GM23338 (cell line): ENCODE measurements at regions not wholly inside any gene's neighbourhood (a gene's known extent, or its start where the extent isn't known, plus 50 kb on each side); places are given as distances from the start of the nearest gene placed in this dataset.

Experiments
- ATAC-seq: fragments of 200-7000 bp; cut with Tn5 transposase; 3 replicates; pipeline ENCODE4 v1.9.1; 2020
- DNase-seq: peaks from one replicate; pipeline ENCODE4 v3.0.0-alpha.2; 2015; ENCODE audit warnings: low spot score
- H2AFZ ChIP-seq: fragments of 200-600 bp; sonication (generic); 2 replicates; pipeline ENCODE4 v1.8.0; 2016; ENCODE audit warnings: antibody characterized with exemption, mild to moderate bottlenecking, moderate library complexity
- H3F3A ChIP-seq: fragments of 200-600 bp; sonication (generic); replicated peaks from 2 replicates; pipeline ENCODE4 v1.8.0; 2017; ENCODE audit warnings: antibody characterized with exemption, mixed run types, low read depth
- H3K27ac ChIP-seq: fragments of 200-600 bp; sonication (generic); 2 replicates; pipeline ENCODE4 v1.6.1; 2016; ENCODE audit warnings: low read depth
- H3K27me3 ChIP-seq: fragments of 200-600 bp; sonication (generic); 2 replicates; pipeline ENCODE4 v1.8.0; 2016; ENCODE audit warnings: mild to moderate bottlenecking, mixed run types, moderate library complexity; ENCODE audit not compliant: insufficient read depth
- H3K36me3 ChIP-seq: fragments of 200-600 bp; sonication (generic); 2 replicates; pipeline ENCODE4 v1.8.0; 2016; ENCODE audit warnings: mild to moderate bottlenecking; ENCODE audit not compliant: insufficient read depth
- H3K4me1 ChIP-seq: fragments of 200-600 bp; sonication (generic); 2 replicates; pipeline ENCODE4 v1.8.0; 2016; ENCODE audit warnings: mild to moderate bottlenecking, moderate library complexity; ENCODE audit not compliant: insufficient read depth
- H3K4me2 ChIP-seq: fragments of 200-600 bp; sonication (generic); 2 replicates; pipeline ENCODE4 v1.7.1; 2017; ENCODE audit warnings: mixed run types
- H3K4me3 ChIP-seq: fragments of 200-600 bp; sonication (generic); 2 replicates; pipeline ENCODE4 v1.6.1; 2016; ENCODE audit warnings: mixed run types
- H3K79me2 ChIP-seq: fragments of 200-600 bp; sonication (generic); replicated peaks from 2 replicates; pipeline ENCODE4 v1.8.0; 2017; ENCODE audit warnings: mild to moderate bottlenecking; ENCODE audit not compliant: insufficient read depth
- H3K9me2 ChIP-seq: fragments of 200-600 bp; sonication (generic); 2 replicates; pipeline ENCODE4 v1.8.0; 2017; ENCODE audit not compliant: insufficient read depth
- H4K20me1 ChIP-seq: fragments of 200-600 bp; sonication (generic); replicated peaks from 2 replicates; pipeline ENCODE4 v1.8.0; 2017; ENCODE audit warnings: mild to moderate bottlenecking; ENCODE audit not compliant: insufficient read depth
- H3K27ac Mint-ChIP-seq: 2 replicates; pipeline ENCODE4 v1.8.0; 2020; ENCODE audit warnings: inconsistent platforms, mild to moderate bottlenecking, moderate library complexity, mixed read lengths
- H3K27me3 Mint-ChIP-seq: 3 replicates; pipeline ENCODE4 v1.8.0; 2022; ENCODE audit warnings: low read depth, mild to moderate bottlenecking, moderate library complexity, mixed read lengths, inconsistent platforms; ENCODE audit not compliant: insufficient read depth, poor library complexity
- H3K36me3 Mint-ChIP-seq: 3 replicates; pipeline ENCODE4 v1.8.0; 2021; ENCODE audit warnings: low read depth, mild to moderate bottlenecking, inconsistent platforms, moderate library complexity, mixed read lengths
- H3K4me1 Mint-ChIP-seq: 3 replicates; pipeline ENCODE4 v1.8.0; 2020; ENCODE audit warnings: mild to moderate bottlenecking, inconsistent platforms, mixed read lengths
- H3K4me3 Mint-ChIP-seq: 3 replicates; pipeline ENCODE4 v1.8.0; 2021; ENCODE audit warnings: moderate library complexity, mild to moderate bottlenecking, inconsistent platforms, mixed read lengths
- H3K9me3 Mint-ChIP-seq: 3 replicates; pipeline ENCODE4 v1.8.0; 2020; ENCODE audit warnings: moderate library complexity, mild to moderate bottlenecking, inconsistent platforms, mixed read lengths
- CREB1 ChIP-seq: fragments of 250-450 bp; sonication (Bioruptor Pico); IDR thresholded peaks from 2 replicates; pipeline ENCODE4 v1.5.0; 2020; ENCODE audit warnings: low read depth, mild to moderate bottlenecking, moderate library complexity
- EZH2 ChIP-seq: fragments of 200-600 bp; sonication (generic); IDR thresholded peaks from one replicate; pipeline ENCODE4 v1.8.0; 2017; ENCODE audit warnings: antibody characterized with exemption, mild to moderate bottlenecking, low read depth; ENCODE audit not compliant: unreplicated experiment
- EZH2phosphoT487 ChIP-seq: fragments of 200-600 bp; sonication (generic); IDR thresholded peaks from one replicate; pipeline ENCODE4 v1.8.1; 2018; ENCODE audit warnings: antibody characterized with exemption; ENCODE audit not compliant: unreplicated experiment
- JUNB ChIP-seq: IDR thresholded peaks from one replicate; pipeline ENCODE4 v1.6.1; 2016; ENCODE audit warnings: antibody characterized with exemption; ENCODE audit not compliant: unreplicated experiment
- NANOG ChIP-seq: IDR thresholded peaks from 2 replicates; pipeline ENCODE4 v1.6.1; 2016; ENCODE audit warnings: antibody characterized with exemption, borderline replicate concordance
- POLR2AphosphoS5 ChIP-seq: IDR thresholded peaks from 2 replicates; pipeline ENCODE4 v1.6.1; 2016; ENCODE audit warnings: antibody characterized with exemption, low read depth
- STAT1 ChIP-seq: IDR thresholded peaks from one replicate; pipeline ENCODE4 v1.6.1; 2016; ENCODE audit warnings: antibody characterized with exemption; ENCODE audit not compliant: unreplicated experiment
- ZNF114 ChIP-seq: fragments of 250-450 bp; sonication (Bioruptor Pico); IDR thresholded peaks from 2 replicates; pipeline ENCODE4 v1.5.0; 2020; ENCODE audit warnings: mild to moderate bottlenecking, moderate library complexity
- ZNF331 ChIP-seq: fragments of 250-450 bp; sonication (Bioruptor Pico); IDR thresholded peaks from 2 replicates; pipeline ENCODE4 v1.5.0; 2020; ENCODE audit warnings: low read depth, mild to moderate bottlenecking, moderate library complexity
- TF ChIP-seq, protein P1 (sequence below): fragments of 250-450 bp; sonication (Bioruptor Pico); IDR thresholded peaks from 2 replicates; pipeline ENCODE4 v1.5.0; 2020; ENCODE audit warnings: mild to moderate bottlenecking, moderate library complexity
- TF ChIP-seq, protein P2 (sequence below), 2 experiments: fragments of 200-600 bp in 1 of 2; sonication (generic) in 1 of 2; conservative IDR thresholded peaks; 2 replicates each; pipeline versions ENCODE4 v1.5.1 to v1.6.1; 2016 to 2017; ENCODE audit warnings: antibody characterized with exemption in 2 of 2, low read depth in 2 of 2, mild to moderate bottlenecking in 2 of 2, moderate library complexity in 1 of 2
- TF ChIP-seq, protein P3 (sequence below): IDR thresholded peaks from 2 replicates; pipeline ENCODE4 v1.6.1; 2016; ENCODE audit warnings: antibody characterized with exemption

DNA sequence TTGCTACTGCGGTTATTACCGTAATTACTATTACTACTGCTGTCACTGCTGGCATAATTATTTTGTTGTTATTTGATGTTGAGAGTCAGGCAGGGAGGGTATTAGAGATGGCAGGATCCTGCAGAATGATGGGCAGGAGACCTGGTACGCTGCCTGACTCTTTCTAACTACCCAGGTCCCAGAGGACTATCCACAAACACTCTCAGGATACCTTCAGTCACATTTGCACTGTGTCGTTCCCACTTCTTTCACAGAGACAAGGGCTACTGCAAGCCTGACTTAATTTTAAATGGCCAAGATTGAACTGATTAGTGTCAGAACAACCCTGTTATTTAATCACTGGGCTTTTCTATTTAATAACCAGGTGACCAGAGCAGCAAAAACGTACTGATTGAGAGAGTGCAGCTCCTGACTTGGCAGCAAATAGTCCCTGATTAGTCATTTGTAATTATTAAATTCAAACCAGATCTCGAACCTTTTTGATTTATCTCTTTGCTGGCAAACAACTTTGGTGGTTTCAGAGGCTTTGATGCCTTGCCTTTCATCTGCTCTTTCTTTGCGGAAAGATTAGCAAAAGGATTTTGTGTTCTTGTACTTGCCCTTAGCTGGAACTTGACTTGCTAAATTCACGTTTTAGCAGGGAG lies 88.8 kb upstream of the ARHGEF3 start:
- no peak for DNase-seq
- H3K36me3 Mint-ChIP-seq: no peaks in the 10 kb centered on the region
- no peaks in the 10 kb centered on the region for H3F3A ChIP-seq

DNA sequence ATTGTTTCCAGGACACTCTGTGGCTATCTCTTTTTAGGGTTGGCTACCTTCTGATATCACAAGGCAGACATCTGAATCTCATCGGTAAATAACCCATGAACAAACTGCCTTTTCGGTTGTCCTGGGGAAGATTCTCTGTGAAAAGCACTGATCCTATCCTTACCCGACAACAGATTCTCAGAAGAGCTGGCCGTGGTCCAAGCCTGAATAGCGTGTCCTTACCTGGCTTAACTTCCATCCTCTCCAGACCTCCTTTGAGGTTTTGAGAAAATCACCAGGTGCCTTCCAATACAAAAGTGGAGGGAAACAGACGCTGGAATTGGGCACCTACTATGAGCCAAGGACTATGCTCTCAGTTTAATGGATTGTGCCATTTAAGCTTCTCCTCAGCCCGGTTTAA lies 87.4 kb upstream of the ARHGEF3 start:
- Histone ChIP-seq H3K27me3 (no peaks in the 10 kb centered on the region), H3K4me1 (no peaks in the 10 kb centered on the region), H4K20me1 (no peaks in the 10 kb centered on the region), H3K4me2 (no peak overlapping the region), H3F3A (no peaks in the 10 kb centered on the region), H3K79me2 (no peaks in the 10 kb centered on the region), H3K27ac (no peak overlapping the region), H2AFZ (no peak overlapping the region), H3K4me3 (no peak overlapping the region), H3K9me2 (no peaks in the 10 kb centered on the region), H3K36me3 (no peaks in the 10 kb centered on the region)
- H3K36me3 Mint-ChIP-seq: no peaks in the 10 kb centered on the region
- ATAC-seq (no peak), DNase-seq (no peak)
- no peaks in the 10 kb centered on the region; the same call in 2 of the 3 replicates for H3K4me1 Mint-ChIP-seq
- H3K9me3 Mint-ChIP-seq: no peaks in the 10 kb centered on the region
- H3K27me3 Mint-ChIP-seq: no peaks in the 10 kb centered on the region
- H3K27ac Mint-ChIP-seq: no peak overlapping the region; the same call in 1 of the 2 replicates
- H3K4me3 Mint-ChIP-seq: no peak overlapping the region
- no peak for TF ChIP-seq CREB1 (CRISPR knock-in tag)
- TF ChIP-seq, protein P1, sequence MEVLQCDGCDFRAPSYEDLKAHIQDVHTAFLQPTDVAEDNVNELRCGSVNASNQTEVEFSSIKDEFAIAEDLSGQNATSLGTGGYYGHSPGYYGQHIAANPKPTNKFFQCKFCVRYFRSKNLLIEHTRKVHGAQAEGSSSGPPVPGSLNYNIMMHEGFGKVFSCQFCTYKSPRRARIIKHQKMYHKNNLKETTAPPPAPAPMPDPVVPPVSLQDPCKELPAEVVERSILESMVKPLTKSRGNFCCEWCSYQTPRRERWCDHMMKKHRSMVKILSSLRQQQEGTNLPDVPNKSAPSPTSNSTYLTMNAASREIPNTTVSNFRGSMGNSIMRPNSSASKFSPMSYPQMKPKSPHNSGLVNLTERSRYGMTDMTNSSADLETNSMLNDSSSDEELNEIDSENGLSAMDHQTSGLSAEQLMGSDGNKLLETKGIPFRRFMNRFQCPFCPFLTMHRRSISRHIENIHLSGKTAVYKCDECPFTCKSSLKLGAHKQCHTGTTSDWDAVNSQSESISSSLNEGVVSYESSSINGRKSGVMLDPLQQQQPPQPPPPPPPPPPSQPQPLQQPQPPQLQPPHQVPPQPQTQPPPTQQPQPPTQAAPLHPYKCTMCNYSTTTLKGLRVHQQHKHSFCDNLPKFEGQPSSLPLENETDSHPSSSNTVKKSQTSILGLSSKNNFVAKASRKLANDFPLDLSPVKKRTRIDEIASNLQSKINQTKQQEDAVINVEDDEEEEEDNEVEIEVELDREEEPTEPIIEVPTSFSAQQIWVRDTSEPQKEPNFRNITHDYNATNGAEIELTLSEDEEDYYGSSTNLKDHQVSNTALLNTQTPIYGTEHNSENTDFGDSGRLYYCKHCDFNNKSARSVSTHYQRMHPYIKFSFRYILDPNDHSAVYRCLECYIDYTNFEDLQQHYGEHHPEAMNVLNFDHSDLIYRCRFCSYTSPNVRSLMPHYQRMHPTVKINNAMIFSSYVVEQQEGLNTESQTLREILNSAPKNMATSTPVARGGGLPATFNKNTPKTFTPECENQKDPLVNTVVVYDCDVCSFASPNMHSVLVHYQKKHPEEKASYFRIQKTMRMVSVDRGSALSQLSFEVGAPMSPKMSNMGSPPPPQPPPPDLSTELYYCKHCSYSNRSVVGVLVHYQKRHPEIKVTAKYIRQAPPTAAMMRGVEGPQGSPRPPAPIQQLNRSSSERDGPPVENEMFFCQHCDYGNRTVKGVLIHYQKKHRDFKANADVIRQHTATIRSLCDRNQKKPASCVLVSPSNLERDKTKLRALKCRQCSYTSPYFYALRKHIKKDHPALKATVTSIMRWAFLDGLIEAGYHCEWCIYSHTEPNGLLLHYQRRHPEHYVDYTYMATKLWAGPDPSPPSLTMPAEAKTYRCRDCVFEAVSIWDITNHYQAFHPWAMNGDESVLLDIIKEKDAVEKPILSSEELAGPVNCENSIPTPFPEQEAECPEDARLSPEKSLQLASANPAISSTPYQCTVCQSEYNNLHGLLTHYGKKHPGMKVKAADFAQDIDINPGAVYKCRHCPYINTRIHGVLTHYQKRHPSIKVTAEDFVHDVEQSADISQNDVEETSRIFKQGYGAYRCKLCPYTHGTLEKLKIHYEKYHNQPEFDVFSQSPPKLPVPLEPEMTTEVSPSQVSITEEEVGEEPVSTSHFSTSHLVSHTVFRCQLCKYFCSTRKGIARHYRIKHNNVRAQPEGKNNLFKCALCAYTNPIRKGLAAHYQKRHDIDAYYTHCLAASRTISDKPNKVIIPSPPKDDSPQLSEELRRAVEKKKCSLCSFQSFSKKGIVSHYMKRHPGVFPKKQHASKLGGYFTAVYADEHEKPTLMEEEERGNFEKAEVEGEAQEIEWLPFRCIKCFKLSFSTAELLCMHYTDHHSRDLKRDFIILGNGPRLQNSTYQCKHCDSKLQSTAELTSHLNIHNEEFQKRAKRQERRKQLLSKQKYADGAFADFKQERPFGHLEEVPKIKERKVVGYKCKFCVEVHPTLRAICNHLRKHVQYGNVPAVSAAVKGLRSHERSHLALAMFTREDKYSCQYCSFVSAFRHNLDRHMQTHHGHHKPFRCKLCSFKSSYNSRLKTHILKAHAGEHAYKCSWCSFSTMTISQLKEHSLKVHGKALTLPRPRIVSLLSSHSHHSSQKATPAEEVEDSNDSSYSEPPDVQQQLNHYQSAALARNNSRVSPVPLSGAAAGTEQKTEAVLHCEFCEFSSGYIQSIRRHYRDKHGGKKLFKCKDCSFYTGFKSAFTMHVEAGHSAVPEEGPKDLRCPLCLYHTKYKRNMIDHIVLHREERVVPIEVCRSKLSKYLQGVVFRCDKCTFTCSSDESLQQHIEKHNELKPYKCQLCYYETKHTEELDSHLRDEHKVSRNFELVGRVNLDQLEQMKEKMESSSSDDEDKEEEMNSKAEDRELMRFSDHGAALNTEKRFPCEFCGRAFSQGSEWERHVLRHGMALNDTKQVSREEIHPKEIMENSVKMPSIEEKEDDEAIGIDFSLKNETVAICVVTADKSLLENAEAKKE: no peak
- TF ChIP-seq, protein P2, sequence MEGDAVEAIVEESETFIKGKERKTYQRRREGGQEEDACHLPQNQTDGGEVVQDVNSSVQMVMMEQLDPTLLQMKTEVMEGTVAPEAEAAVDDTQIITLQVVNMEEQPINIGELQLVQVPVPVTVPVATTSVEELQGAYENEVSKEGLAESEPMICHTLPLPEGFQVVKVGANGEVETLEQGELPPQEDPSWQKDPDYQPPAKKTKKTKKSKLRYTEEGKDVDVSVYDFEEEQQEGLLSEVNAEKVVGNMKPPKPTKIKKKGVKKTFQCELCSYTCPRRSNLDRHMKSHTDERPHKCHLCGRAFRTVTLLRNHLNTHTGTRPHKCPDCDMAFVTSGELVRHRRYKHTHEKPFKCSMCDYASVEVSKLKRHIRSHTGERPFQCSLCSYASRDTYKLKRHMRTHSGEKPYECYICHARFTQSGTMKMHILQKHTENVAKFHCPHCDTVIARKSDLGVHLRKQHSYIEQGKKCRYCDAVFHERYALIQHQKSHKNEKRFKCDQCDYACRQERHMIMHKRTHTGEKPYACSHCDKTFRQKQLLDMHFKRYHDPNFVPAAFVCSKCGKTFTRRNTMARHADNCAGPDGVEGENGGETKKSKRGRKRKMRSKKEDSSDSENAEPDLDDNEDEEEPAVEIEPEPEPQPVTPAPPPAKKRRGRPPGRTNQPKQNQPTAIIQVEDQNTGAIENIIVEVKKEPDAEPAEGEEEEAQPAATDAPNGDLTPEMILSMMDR (conservative IDR thresholded peaks at IDR 0.05; ENCODE audit: low read depth in 2 of 2): no peak

More for the DNA sequence above, 88.8 kb upstream of the ARHGEF3 start:
- H3K4me3 Mint-ChIP-seq: no peak overlapping the region
- H3K27me3 ChIP-seq: no peaks in the 10 kb centered on the region
- no peak overlapping the region for H3K27ac ChIP-seq
- no peak overlapping the region for H2AFZ ChIP-seq
- H3K4me1 ChIP-seq: no peaks in the 10 kb centered on the region
- no peak overlapping the region for H3K4me2 ChIP-seq
- H3K27ac Mint-ChIP-seq: no peak overlapping the region
- H3K9me2 ChIP-seq: no peaks in the 10 kb centered on the region
- H3K9me3 Mint-ChIP-seq: no peaks in the 10 kb centered on the region
- no peak for ATAC-seq
- no peaks in the 10 kb centered on the region for H3K79me2 ChIP-seq
- H3K36me3 ChIP-seq: no peaks in the 10 kb centered on the region
- peaks cover 5% of the 10 kb centered on the region for H3K27me3 Mint-ChIP-seq
- H4K20me1 ChIP-seq: no peaks in the 10 kb centered on the region
- no peak overlapping the region for H3K4me3 ChIP-seq
- TF ChIP-seq CREB1 (CRISPR knock-in tag) (no peak), JUNB (no peak), EZH2 (no peak), EZH2phosphoT487 (no peak), NANOG (no peak), ZNF114 (CRISPR knock-in tag) (no peak), ZNF331 (CRISPR knock-in tag) (no peak), POLR2AphosphoS5 (no peak), STAT1 (no peak)
- TF ChIP-seq, protein P2 (conservative IDR thresholded peaks at IDR 0.05; ENCODE audit: low read depth in 2 of 2): no peak
- TF ChIP-seq, protein P3, sequence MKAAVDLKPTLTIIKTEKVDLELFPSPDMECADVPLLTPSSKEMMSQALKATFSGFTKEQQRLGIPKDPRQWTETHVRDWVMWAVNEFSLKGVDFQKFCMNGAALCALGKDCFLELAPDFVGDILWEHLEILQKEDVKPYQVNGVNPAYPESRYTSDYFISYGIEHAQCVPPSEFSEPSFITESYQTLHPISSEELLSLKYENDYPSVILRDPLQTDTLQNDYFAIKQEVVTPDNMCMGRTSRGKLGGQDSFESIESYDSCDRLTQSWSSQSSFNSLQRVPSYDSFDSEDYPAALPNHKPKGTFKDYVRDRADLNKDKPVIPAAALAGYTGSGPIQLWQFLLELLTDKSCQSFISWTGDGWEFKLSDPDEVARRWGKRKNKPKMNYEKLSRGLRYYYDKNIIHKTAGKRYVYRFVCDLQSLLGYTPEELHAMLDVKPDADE: no peak
- no peaks in the 10 kb centered on the region; the same call in 1 of the 3 replicates for H3K4me1 Mint-ChIP-seq
